Glutamatergic neuron (in vitro differentiated cells): ENCODE measurements at regions not wholly inside any gene's neighbourhood (a gene's known extent, or its start where the extent isn't known, plus 50 kb on each side); places are given as distances from the start of the nearest gene placed in this dataset.

Experiments used
- DNase-seq: peaks from one replicate; pipeline ENCODE4 v3.0.0; 2022
- H3K27ac Mint-ChIP-seq: one replicate; pipeline ENCODE4 v1.8.0; 2020; ENCODE audit warnings: mild to moderate bottlenecking, mixed read lengths, inconsistent platforms; ENCODE audit not compliant: unreplicated experiment
- H3K27me3 Mint-ChIP-seq: one replicate; pipeline ENCODE4 v1.8.0; 2020; ENCODE audit warnings: mild to moderate bottlenecking, moderate library complexity, mixed read lengths, inconsistent platforms; ENCODE audit not compliant: unreplicated experiment
- H3K36me3 Mint-ChIP-seq: one replicate; pipeline ENCODE4 v1.8.0; 2020; ENCODE audit warnings: mild to moderate bottlenecking, mixed read lengths, inconsistent platforms; ENCODE audit not compliant: unreplicated experiment
- H3K4me1 Mint-ChIP-seq: one replicate; pipeline ENCODE4 v1.8.0; 2020; ENCODE audit warnings: mild to moderate bottlenecking, low read depth, mixed read lengths, inconsistent platforms; ENCODE audit not compliant: unreplicated experiment
- H3K4me3 Mint-ChIP-seq: one replicate; pipeline ENCODE4 v1.8.0; 2020; ENCODE audit warnings: mild to moderate bottlenecking, mixed read lengths, inconsistent platforms; ENCODE audit not compliant: unreplicated experiment
- H3K9me3 Mint-ChIP-seq: one replicate; pipeline ENCODE4 v1.8.0; 2020; ENCODE audit warnings: mild to moderate bottlenecking, moderate library complexity, mixed read lengths, inconsistent platforms; ENCODE audit not compliant: unreplicated experiment
- CTCF ChIP-seq: fragments of 200-600 bp; sonication (generic); IDR thresholded peaks from one replicate; pipeline ENCODE4 v1.5.0; 2021; ENCODE audit not compliant: partially characterized antibody, unreplicated experiment

- H3K4me1 Mint-ChIP-seq, result no peaks in the 10 kb centered on the region
- H3K27ac Mint-ChIP-seq, result no peak overlapping the region
- DNase-seq, result no peak
- no peaks in the 10 kb centered on the region for H3K27me3 Mint-ChIP-seq
- H3K4me3 Mint-ChIP-seq, result no peak overlapping the region
- no peaks in the 10 kb centered on the region for H3K9me3 Mint-ChIP-seq
- no peaks in the 10 kb centered on the region for H3K36me3 Mint-ChIP-seq
- no peak for TF ChIP-seq CTCF
These were observed 356.3 kb downstream of the MAT2B start for GRCh38 chr5:163861670-163862069.

DNA sequence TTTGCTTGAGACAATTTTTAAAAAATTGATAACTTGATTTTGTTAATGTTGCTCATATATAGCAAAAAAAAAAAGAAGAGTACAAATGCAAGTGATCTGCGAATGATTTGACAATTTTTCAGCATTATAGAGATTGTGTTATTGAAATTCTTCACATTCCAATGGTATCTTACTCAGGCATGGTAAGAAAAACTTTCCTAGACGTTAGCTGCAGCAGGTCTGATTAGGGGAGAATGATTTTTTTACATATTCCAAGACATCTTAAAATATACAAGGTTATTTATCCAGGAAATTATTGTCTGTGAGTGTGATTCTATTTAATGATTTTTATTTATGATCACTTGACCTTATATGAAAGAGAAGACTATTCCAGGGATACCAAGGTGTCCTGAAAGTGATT, 361.9 kb downstream of the MAT2B start:
- Mint-ChIP-seq H3K9me3 (no peaks in the 10 kb centered on the region), H3K27me3 (no peaks in the 10 kb centered on the region), H3K27ac (no peak overlapping the region), H3K4me3 (no peak overlapping the region), H3K4me1 (no peaks in the 10 kb centered on the region), H3K36me3 (no peaks in the 10 kb centered on the region)
- no peak for TF ChIP-seq CTCF
- DNase-seq, result no peak

DNA sequence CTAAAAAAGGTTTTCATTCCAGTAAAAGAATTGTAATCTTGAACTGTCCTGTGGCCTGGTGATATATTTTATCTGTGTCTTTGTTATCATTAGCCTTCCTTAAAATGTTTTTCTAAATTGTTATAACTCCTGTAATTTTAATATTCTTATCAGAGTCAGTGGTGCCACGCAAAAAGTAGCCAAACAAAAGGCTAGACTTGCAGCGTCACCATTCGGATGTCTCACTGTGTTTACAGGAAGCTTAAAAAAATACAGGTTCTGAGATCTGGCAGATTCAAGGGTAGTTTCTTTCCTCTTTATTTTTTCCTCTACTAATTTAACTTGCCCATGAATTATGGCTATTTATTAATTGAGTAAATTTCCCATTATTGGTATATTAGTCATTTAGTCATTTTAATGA, 362.3 kb downstream of the MAT2B start:
- no peaks in the 10 kb centered on the region for H3K4me1 Mint-ChIP-seq
- no peak for TF ChIP-seq CTCF
- no peaks in the 10 kb centered on the region for H3K36me3 Mint-ChIP-seq
- H3K9me3 Mint-ChIP-seq, result no peaks in the 10 kb centered on the region
- DNase-seq, result no peak
- no peak overlapping the region for H3K4me3 Mint-ChIP-seq
- no peak overlapping the region for H3K27ac Mint-ChIP-seq
- H3K27me3 Mint-ChIP-seq, result no peaks in the 10 kb centered on the region

GRCh38 chr5:163869581-163869980, 364.2 kb downstream of the MAT2B start:
- H3K36me3 Mint-ChIP-seq, result no peaks in the 10 kb centered on the region
- no peak for TF ChIP-seq CTCF
- H3K27ac Mint-ChIP-seq, result no peak overlapping the region
- no peak overlapping the region for H3K4me3 Mint-ChIP-seq
- H3K9me3 Mint-ChIP-seq, result no peaks in the 10 kb centered on the region
- peaks cover 5% of the 10 kb centered on the region for H3K4me1 Mint-ChIP-seq
- DNase-seq, result no peak
- no peaks in the 10 kb centered on the region for H3K27me3 Mint-ChIP-seq

DNA sequence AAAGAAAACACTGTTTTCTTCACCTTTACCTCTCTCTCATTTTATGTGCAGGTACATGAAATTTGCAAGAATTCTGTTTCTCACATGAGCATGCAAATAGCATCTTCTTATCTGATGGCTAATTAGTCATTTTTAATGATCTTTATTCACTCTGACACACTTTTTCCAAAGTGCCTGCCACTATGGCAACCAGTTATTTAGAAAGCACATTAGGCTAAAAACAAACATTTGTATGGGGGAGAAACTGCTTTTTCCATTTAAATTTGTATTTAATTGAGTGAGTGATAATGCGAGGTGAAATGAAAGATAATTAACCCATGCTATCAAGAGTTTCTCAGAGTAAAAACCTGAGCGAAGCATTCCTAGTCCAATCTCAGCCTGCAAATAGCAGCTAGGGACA, 365.0 kb downstream of the MAT2B start:
- Mint-ChIP-seq H3K4me3 (no peak overlapping the region), H3K4me1 (peaks cover 6% of the 10 kb centered on the region), H3K36me3 (no peaks in the 10 kb centered on the region), H3K9me3 (no peaks in the 10 kb centered on the region), H3K27ac (no peak overlapping the region), H3K27me3 (no peaks in the 10 kb centered on the region)
- DNase-seq, result no peak
- TF ChIP-seq CTCF, result no peak
